H1 (cell line): ENCODE measurements at regions not wholly inside any gene's neighbourhood (a gene's known extent, or its start where the extent isn't known, plus 50 kb on each side); places are given as distances from the start of the nearest gene placed in this dataset.

ENCODE experiments used
- CTCF ChIA-PET: fragments of 300-600 bp; sonication (Branson Sonifier 250); formaldehyde crosslinking; loops from one replicate; lab custom pipeline; 2021; ENCODE audit not compliant: partially characterized antibody; lab: Charles Lee
- POLR2A ChIA-PET: fragments of 300-600 bp; sonication (Branson Sonifier 250); formaldehyde crosslinking; loops from one replicate; lab custom pipeline; 2021; ENCODE audit warnings: inconsistent platforms; ENCODE audit not compliant: partially characterized antibody; lab: Charles Lee
- DNase-seq, 2 experiments: peaks; one replicate each; pipeline versions ENCODE4 v3.0.0 to v3.0.0-alpha.2; 2010 to 2022; ENCODE audit warnings: low spot score in 2 of 2, low read depth in 1 of 2, mixed read lengths in 1 of 2
- FAIRE-seq: peaks from 2 replicates; lab custom pipeline; 2011; peaks lifted over from hg19 to GRCh38; lab: Jason Lieb, UNC
- H2AFZ ChIP-seq: 2 replicates; pipeline ENCODE4 v1.8.1; 2012; ENCODE audit warnings: low read length, inconsistent platforms
- H2AK5ac ChIP-seq: 2 replicates; pipeline ENCODE4 v1.6.1; 2013; ENCODE audit warnings: low read depth, low read length
- H2BK120ac ChIP-seq: replicated peaks from 2 replicates; pipeline ENCODE3; 2013; ENCODE audit warnings: low read depth, low read length, inconsistent platforms
- H2BK12ac ChIP-seq: 2 replicates; pipeline ENCODE4 v1.6.1; 2013; ENCODE audit warnings: low read depth, low read length
- H2BK15ac ChIP-seq: 2 replicates; pipeline ENCODE4 v1.6.1; 2013; ENCODE audit warnings: low read length
- H2BK20ac ChIP-seq: 2 replicates; pipeline ENCODE4 v1.6.1; 2013; ENCODE audit warnings: low read length
- H2BK5ac ChIP-seq: 2 replicates; pipeline ENCODE4 v1.6.1; 2013; ENCODE audit warnings: low read depth, low read length
- H3K14ac ChIP-seq: 2 replicates; pipeline ENCODE4 v1.6.1; 2013; ENCODE audit warnings: inconsistent platforms; ENCODE audit not compliant: insufficient read length
- H3K18ac ChIP-seq: 2 replicates; pipeline ENCODE4 v1.6.1; 2013; ENCODE audit warnings: low read length; ENCODE audit errors: extremely low read depth
- H3K23ac ChIP-seq: 2 replicates; pipeline ENCODE4 v1.6.1; 2013; ENCODE audit warnings: inconsistent platforms; ENCODE audit not compliant: insufficient read length
- H3K23me2 ChIP-seq: 2 replicates; pipeline ENCODE4 v1.6.1; 2013; ENCODE audit warnings: low read depth, low read length
- H3K27ac ChIP-seq: 2 replicates; pipeline ENCODE4 v1.6.1; 2011; ENCODE audit warnings: low read depth, low read length, inconsistent platforms
- H3K27me3 ChIP-seq, 4 experiments: replicated peaks in 1 of 4; 1 replicate in 1 of 4; 2 replicates in 3 of 4; pipeline versions ENCODE4 v1.6.1 to v1.8.1; 2011 to 2013; ENCODE audit warnings: low read length in 3 of 4, mild to moderate bottlenecking in 3 of 4, inconsistent platforms in 2 of 4, mixed read lengths in 2 of 4, moderate library complexity in 1 of 4; ENCODE audit not compliant: control insufficient read depth in 3 of 4, insufficient read depth in 3 of 4; ENCODE audit errors: extremely low read depth in 1 of 4
- H3K36me3 ChIP-seq, 4 experiments: 2 replicates each; pipeline versions ENCODE4 v1.6.1 to v1.8.1; 2011 to 2013; ENCODE audit warnings: mild to moderate bottlenecking in 4 of 4, low read length in 3 of 4, moderate library complexity in 2 of 4, control low read depth in 1 of 4, inconsistent platforms in 1 of 4; ENCODE audit not compliant: insufficient read depth in 4 of 4, control insufficient read depth in 2 of 4
- H3K4ac ChIP-seq: replicated peaks from 2 replicates; pipeline ENCODE3; 2013; ENCODE audit warnings: low read length, low read depth, mixed read lengths, inconsistent platforms; ENCODE audit not compliant: insufficient read length
- H3K4me1 ChIP-seq, 4 experiments: replicated peaks in 1 of 4; 1 replicate in 1 of 4; 2 replicates in 3 of 4; pipeline versions ENCODE4 v1.6.1 to v1.8.1; 2011 to 2013; ENCODE audit warnings: low read length in 3 of 4, inconsistent platforms in 2 of 4, mixed read lengths in 1 of 4; ENCODE audit not compliant: insufficient read depth in 4 of 4, control insufficient read depth in 3 of 4
- H3K4me2 ChIP-seq, 2 experiments: 2 replicates each; pipeline versions ENCODE4 v1.6.1 to v1.8.1; 2011 to 2013; ENCODE audit warnings: low read depth in 2 of 2, low read length in 2 of 2, control low read depth in 1 of 2, inconsistent platforms in 1 of 2, mild to moderate bottlenecking in 1 of 2; ENCODE audit not compliant: insufficient read depth in 1 of 2
- H3K4me3 ChIP-seq, 4 experiments: fragments of 200-600, 300-600 bp in 1 of 4; sonication (generic), shearing (Covaris generic), sonication (Bioruptor Twin) in 1 of 4; 2 replicates each; pipeline versions ENCODE4 v1.5.1 to v1.8.1; 2011 to 2016; ENCODE audit warnings: low read length in 4 of 4, low read depth in 3 of 4, control low read depth in 2 of 4, inconsistent platforms in 2 of 4, mild to moderate bottlenecking in 2 of 4, mixed read lengths in 1 of 4, moderate library complexity in 1 of 4; ENCODE audit not compliant: insufficient read depth in 2 of 4; ENCODE audit errors: extremely low read depth in 1 of 4
- H3K56ac ChIP-seq: replicated peaks from 2 replicates; pipeline ENCODE3; 2013; ENCODE audit warnings: low read depth, mild to moderate bottlenecking, mixed read lengths, low read length, inconsistent platforms; ENCODE audit not compliant: insufficient read length
- H3K79me1 ChIP-seq: 2 replicates; pipeline ENCODE4 v1.6.1; 2013; ENCODE audit warnings: low read depth, low read length, control low read depth
- H3K79me2 ChIP-seq, 2 experiments: 2 replicates each; pipeline versions ENCODE4 v1.6.1 to v1.8.1; 2012 to 2013; ENCODE audit warnings: low read length in 2 of 2, mild to moderate bottlenecking in 2 of 2, inconsistent platforms in 1 of 2; ENCODE audit not compliant: insufficient read depth in 2 of 2, control insufficient read depth in 1 of 2
- H3K9ac ChIP-seq, 4 experiments: replicated peaks in 1 of 4; 1 replicate in 1 of 4; 2 replicates in 3 of 4; pipeline versions ENCODE4 v1.6.1 to v1.8.1; 2011 to 2013; ENCODE audit warnings: low read depth in 3 of 4, low read length in 3 of 4, control low read depth in 2 of 4, mild to moderate bottlenecking in 2 of 4, moderate library complexity in 2 of 4, inconsistent platforms in 1 of 4; ENCODE audit errors: extremely low read depth in 1 of 4
- H3K9me3 ChIP-seq, 2 experiments: 2 replicates each; pipeline versions ENCODE4 v1.6.1 to v1.8.1; 2012 to 2013; ENCODE audit warnings: mild to moderate bottlenecking in 2 of 2, moderate library complexity in 2 of 2, control low read depth in 1 of 2, inconsistent platforms in 1 of 2, low read depth in 1 of 2, low read length in 1 of 2, mixed read lengths in 1 of 2; ENCODE audit not compliant: insufficient read depth in 2 of 2
- H4K20me1 ChIP-seq, 2 experiments: replicated peaks in 1 of 2; 2 replicates each; pipeline versions ENCODE3 to v1.8.1; 2011 to 2013; ENCODE audit warnings: inconsistent platforms in 2 of 2, low read length in 2 of 2, mild to moderate bottlenecking in 1 of 2; ENCODE audit not compliant: insufficient read depth in 2 of 2, control insufficient read depth in 1 of 2
- H4K5ac ChIP-seq: 2 replicates; pipeline ENCODE4 v1.6.1; 2013; ENCODE audit warnings: low read length, low read depth, mixed read lengths, inconsistent platforms; ENCODE audit not compliant: insufficient read length
- H4K8ac ChIP-seq: 2 replicates; pipeline ENCODE4 v1.8.0; 2013; ENCODE audit warnings: mild to moderate bottlenecking, moderate library complexity, low read length, inconsistent platforms; ENCODE audit not compliant: insufficient read depth; ENCODE audit errors: extremely low read depth
- H4K91ac ChIP-seq: replicated peaks from 2 replicates; pipeline ENCODE3; 2013; ENCODE audit warnings: low read length, mixed read lengths, inconsistent platforms; ENCODE audit not compliant: insufficient read length
- JUN ChIP-seq: IDR thresholded peaks from 2 replicates; pipeline ENCODE4 v1.6.1; 2011; ENCODE audit warnings: low read depth, mild to moderate bottlenecking, improper control_type of control experiment, low read length
- WGBS, 2 experiments: shearing (Covaris generic) in 1 of 2; methylation state at CpG; one replicate each; pipeline versions ENCODE4 v1.1.6 to v1.1.7; 2013 to 2015; ENCODE audit warnings: low lambda C conversion rate in 2 of 2, mixed read lengths in 2 of 2, inconsistent platforms in 1 of 2, low coverage in 1 of 2, missing lambda C conversion rate in 1 of 2; ENCODE audit not compliant: insufficient replicate concordance in 2 of 2, insufficient coverage in 1 of 2, insufficient read length in 1 of 2; ENCODE audit errors: extremely low coverage in 1 of 2, missing lambda C conversion rate in 1 of 2; 5-methylcytosine and 5-hydroxymethylcytosine counted together
- TF ChIP-seq, protein P1 (sequence below): IDR thresholded peaks from 2 replicates; pipeline ENCODE4 v1.6.1; 2012; ENCODE audit warnings: low read length, inconsistent platforms

DNA sequence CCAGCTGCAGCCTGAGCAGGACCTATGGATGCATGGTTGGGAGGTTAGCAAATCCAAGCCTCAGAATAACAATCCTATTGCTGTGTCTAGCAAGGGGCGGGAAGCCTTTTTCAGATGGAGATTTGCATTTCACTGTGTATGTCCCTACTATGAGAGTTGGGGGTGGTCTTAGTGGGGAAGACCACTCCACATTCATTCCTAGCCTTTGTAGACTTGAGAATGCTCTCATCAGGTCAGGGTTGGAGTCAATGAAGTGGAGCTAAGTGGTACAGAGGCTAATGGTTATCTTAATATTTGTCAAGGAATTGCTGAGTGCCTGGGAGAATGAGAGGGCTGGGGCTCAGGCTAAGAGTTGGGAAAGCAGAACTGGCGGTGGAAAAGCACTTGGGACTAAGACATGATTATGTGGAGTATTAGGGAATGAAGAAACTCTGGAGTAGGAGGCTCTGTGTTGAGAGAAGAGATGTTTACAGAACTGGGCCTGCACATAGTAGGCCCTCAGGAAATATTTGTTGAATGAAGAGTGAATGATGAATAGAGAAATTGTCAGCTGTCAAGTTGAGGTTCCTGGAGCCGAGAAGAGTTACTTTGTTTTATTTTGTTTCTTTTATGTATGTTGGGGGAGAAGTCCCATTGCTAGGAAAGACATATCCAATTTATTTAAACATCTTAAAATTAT, 175.5 kb upstream of the SPRY4 start:
- H3K4me3 ChIP-seq: no peak overlapping the region
- no peak overlapping the region for H2AK5ac ChIP-seq
- no peak overlapping the region for H3K14ac ChIP-seq
- FAIRE-seq (no peak), DNase-seq (no peak)
- CTCF ChIA-PET: interaction anchor here (0.6 to 0.9 kb wide), 2 partner anchors 10 to 17 kb away, joined by 3 read pairs; no protein-coding TSS in a partner anchor
- no peak overlapping the region for H3K27ac ChIP-seq
- no peak overlapping the region for H4K8ac ChIP-seq
- H2AFZ ChIP-seq: no peak overlapping the region
- H3K4ac ChIP-seq: no peak overlapping the region
- no peak overlapping the region for H3K9ac ChIP-seq
- H3K36me3 ChIP-seq: no peaks in the 10 kb centered on the region
- no peaks in the 10 kb centered on the region for H3K9me3 ChIP-seq
- H2BK20ac ChIP-seq: no peak overlapping the region
- H3K79me2 ChIP-seq: no peaks in the 10 kb centered on the region
- H2BK5ac ChIP-seq: no peak overlapping the region
- no peak overlapping the region for H3K23ac ChIP-seq
- no peaks in the 10 kb centered on the region for H3K27me3 ChIP-seq
- no peaks in the 10 kb centered on the region for H3K79me1 ChIP-seq
- H2BK15ac ChIP-seq: no peak overlapping the region
- no peak overlapping the region for H4K91ac ChIP-seq
- no peaks in the 10 kb centered on the region for H3K23me2 ChIP-seq
- H4K5ac ChIP-seq: no peak overlapping the region
- POLR2A ChIA-PET: interaction anchor here (0.6 kb wide), 1 partner anchor 23 kb away, joined by 4 read pairs; no protein-coding TSS in a partner anchor
- H3K18ac ChIP-seq: no peak overlapping the region
- no peaks in the 10 kb centered on the region for H4K20me1 ChIP-seq
- no peak overlapping the region for H2BK120ac ChIP-seq
- H3K4me1 ChIP-seq: peaks cover 0 to 11% (median 2%) of the 10 kb centered on the region in 4 experiments; a peak in 1 of 7 replicates
- WGBS, 2 experiments: 83% methylated on average over 3 of the region's 3 CpGs; no CpG with 5 or more reads in 1 of the 2 experiments
- H3K4me2 ChIP-seq: no peak overlapping the region
- TF ChIP-seq, protein P1, sequence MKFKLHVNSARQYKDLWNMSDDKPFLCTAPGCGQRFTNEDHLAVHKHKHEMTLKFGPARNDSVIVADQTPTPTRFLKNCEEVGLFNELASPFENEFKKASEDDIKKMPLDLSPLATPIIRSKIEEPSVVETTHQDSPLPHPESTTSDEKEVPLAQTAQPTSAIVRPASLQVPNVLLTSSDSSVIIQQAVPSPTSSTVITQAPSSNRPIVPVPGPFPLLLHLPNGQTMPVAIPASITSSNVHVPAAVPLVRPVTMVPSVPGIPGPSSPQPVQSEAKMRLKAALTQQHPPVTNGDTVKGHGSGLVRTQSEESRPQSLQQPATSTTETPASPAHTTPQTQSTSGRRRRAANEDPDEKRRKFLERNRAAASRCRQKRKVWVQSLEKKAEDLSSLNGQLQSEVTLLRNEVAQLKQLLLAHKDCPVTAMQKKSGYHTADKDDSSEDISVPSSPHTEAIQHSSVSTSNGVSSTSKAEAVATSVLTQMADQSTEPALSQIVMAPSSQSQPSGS: no peak
- TF ChIP-seq JUN: no peak
- no peak overlapping the region for H2BK12ac ChIP-seq
- H3K56ac ChIP-seq: no peak overlapping the region
